HCT116 (cell line): ENCODE measurements at regions not wholly inside any gene's neighbourhood (a gene's known extent, or its start where the extent isn't known, plus 50 kb on each side); places are given as distances from the start of the nearest gene placed in this dataset.

Experiments used
- CBX3 ChIP-seq: IDR thresholded peaks from 2 replicates; pipeline ENCODE4 v1.6.1; 2012; ENCODE audit warnings: low read depth
- CTCF ChIP-seq, 3 experiments: fragments of 200-600 bp in 1 of 3; sonication (generic) in 1 of 3; IDR thresholded peaks in 2 of 3; conservative IDR thresholded peaks in 1 of 3; 2 replicates each; pipeline ENCODE4 v1.5.1; 2012 to 2017; ENCODE audit warnings: low read depth in 2 of 3, low read length in 2 of 3, antibody characterized with exemption in 1 of 3, borderline replicate concordance in 1 of 3, control low read depth in 1 of 3, mild to moderate bottlenecking in 1 of 3, mixed read lengths in 1 of 3, mixed run types in 1 of 3, moderate library complexity in 1 of 3; ENCODE audit not compliant: insufficient read depth in 1 of 3
- ELF1 ChIP-seq: IDR thresholded peaks from 2 replicates; pipeline ENCODE4 v1.6.1; 2012; ENCODE audit warnings: low read depth, borderline replicate concordance
- JUND ChIP-seq: IDR thresholded peaks from 2 replicates; pipeline ENCODE4 v1.6.1; 2012
- POLR2A ChIP-seq: IDR thresholded peaks from 2 replicates; pipeline ENCODE4 v1.7.0; 2011; ENCODE audit warnings: borderline replicate concordance; ENCODE audit not compliant: insufficient read depth, insufficient read length; ENCODE audit errors: extremely low read depth
- SIN3A ChIP-seq: IDR thresholded peaks from 2 replicates; pipeline ENCODE4 v1.6.1; 2012; ENCODE audit warnings: low read depth
- YY1 ChIP-seq: IDR thresholded peaks from 2 replicates; pipeline ENCODE4 v1.6.1; 2011; ENCODE audit warnings: low read length, low read depth, moderate library complexity, mild to moderate bottlenecking; ENCODE audit not compliant: insufficient replicate concordance; ENCODE audit errors: extremely low read depth
- ZFX ChIP-seq: fragments of 450-650 bp; IDR thresholded peaks from 2 replicates; pipeline ENCODE4 v1.6.1; 2017

DNA sequence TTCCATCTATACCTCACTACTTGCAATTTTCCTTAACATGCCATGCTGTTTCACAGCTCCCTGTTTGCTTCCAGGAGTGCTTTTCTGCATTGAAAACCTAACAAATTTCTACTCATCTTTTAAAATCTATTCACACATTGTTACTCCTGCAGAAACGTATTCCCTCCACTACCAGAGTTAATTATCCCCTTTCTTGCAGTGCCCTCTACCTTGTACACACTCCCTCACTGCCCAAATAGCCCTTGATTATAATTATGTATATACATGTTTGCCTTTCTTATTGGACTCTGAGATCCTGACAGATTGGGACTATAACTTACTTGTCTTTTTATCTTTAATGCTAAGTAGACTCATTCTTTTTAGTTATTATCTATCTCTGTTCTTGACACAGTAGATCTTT, 325.0 kb downstream of the OXSM start:
- TF ChIP-seq POLR2A, result no peak
- no peak for TF ChIP-seq CTCF (IDR thresholded peaks at IDR 0.05 in 2 of 3, conservative IDR thresholded peaks at IDR 0.05 in 1 of 3; ENCODE audit: borderline replicate concordance in 1 of 3, insufficient read depth in 1 of 3, low read depth in 2 of 3, low read length in 2 of 3)
- no peak for TF ChIP-seq ZFX
- no peak for TF ChIP-seq CBX3
- no peak for TF ChIP-seq ELF1
- TF ChIP-seq YY1, result no peak
- no peak for TF ChIP-seq JUND
- TF ChIP-seq SIN3A, result no peak
